GM19372 (cell line): ENCODE measurements at regions not wholly inside any gene's neighbourhood (a gene's known extent, or its start where the extent isn't known, plus 50 kb on each side); places are given as distances from the start of the nearest gene placed in this dataset.
"Not testable (repeated sequence)": the region's sequence is repeated elsewhere in the genome, so short reads cannot be mapped to it uniquely, and the experiment has no call there.

Experiments used
- ATAC-seq: cut with Tn5 transposase; IDR thresholded peaks from one replicate; pipeline ENCODE4 v1.9.1; 2021; ENCODE audit warnings: mild to moderate bottlenecking, low read depth, moderate library complexity; ENCODE audit not compliant: unreplicated experiment

DNA sequence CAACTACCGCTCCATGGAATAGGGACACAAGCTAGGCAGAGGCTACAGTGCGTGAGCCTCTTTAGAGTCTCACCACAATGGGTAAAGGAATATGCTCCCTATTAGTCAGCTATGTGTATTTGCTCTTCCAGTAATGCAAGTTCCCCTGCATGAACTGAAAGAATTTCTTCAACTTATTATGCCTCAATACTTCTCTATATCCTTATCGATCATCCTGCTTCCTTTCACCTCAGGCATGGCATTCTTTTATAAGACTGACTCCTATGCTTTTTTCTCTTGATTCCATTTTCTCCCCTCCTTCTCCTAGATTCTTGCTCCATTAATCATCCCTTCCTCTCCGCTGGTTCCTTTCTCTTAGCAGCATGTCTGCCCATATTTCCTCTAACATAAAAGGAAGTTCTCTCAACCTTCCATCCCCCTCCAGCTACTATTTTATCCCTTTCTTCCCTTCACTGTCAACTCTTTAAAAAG lies 94.5 kb upstream of the CPM start:
- no peak for ATAC-seq

DNA sequence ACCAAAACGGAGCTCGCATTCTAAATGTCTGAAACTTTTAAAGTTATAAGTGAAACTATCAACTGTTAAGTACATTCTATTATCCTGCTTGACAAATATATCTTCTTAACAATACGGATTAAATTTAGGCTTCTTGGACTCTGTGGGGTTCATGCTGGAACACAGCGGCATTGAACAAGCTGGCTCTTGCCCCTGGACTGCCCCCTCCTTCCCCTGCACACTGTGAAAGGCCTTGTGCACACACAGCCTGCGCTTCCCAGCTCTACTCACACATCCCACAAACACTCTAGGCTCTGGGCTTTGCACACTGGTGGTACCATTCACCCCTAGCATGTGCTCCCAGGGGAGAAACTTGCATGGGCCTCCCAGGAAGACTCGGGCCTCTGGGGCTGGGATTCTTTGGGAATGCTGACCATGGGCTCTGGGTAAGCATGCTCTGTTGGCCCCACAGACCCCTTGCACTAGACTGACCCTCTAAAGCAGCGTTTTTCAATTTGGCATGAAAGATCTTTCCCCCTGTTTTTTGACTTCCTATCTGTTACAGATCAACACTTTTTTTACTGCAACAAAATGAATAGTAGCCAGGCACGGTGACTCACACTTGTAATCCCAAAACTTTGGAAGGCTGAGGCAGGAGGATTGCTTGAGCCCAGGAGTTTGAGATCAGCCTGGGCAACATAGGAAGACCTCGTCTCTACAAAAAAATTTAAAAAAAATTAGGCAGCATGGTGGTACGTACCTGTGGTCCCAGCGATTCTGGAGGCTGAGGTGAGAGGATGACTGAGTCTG lies 96.2 kb upstream of the CPM start:
- ATAC-seq: no peak

DNA sequence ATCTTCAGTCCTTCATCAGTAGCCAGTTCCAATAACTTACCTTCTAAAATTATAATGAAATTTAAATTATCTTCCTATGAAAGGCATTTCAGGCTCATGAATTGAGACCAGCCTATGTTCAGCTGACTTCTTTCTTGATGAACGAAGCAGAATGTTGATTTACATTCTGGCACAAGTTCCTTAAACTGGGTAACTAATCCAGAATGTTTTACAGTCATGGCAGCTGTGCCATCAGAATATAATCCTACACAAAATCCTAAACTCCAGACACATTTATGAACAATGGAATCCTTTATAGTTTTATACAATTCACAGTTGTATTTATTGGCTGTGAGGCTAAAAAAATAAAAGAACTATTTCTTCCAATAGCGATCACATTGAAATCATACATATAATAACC lies 97.3 kb upstream of the CPM start:
- no peak for ATAC-seq

DNA sequence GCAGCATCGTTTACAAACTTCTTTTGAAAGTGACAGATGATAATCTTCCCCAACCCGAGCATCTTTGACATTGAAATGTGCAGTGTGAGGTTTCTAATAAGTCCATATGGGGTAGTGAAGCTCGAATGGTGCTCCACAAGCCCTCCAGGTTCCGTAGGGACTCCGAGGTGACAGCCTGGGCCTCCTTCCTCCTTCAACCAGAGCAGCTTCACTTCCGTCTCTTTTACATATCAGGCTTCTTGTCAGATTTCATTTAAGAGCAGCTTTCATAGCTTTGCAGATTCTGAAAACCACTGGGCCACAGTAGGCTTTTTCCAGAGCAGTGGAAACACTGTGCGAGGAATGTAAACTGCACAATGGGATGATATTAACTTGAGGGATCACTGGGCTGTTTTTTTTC lies 103.6 kb upstream of the CPM start:
- no peak for ATAC-seq

DNA sequence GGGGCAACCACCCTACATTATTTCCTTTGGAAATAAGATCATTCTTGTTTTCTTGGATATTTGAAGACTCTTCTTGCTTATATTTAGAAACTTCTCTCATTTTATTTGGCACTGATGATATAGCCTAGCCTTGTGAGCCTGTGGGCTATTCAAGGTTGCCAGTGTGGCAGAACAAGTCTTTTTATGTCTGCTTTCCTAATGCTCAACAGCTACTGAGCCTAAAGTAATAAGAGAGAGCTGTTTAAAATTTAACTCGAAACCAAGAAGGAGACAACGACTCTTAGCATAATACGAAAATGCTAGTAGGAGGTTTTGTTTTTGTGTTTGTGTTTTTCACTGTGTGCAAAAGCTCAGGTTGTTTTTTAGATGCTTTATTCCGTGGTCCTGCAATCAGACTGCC lies 104.0 kb upstream of the CPM start:
- ATAC-seq: no peak

DNA sequence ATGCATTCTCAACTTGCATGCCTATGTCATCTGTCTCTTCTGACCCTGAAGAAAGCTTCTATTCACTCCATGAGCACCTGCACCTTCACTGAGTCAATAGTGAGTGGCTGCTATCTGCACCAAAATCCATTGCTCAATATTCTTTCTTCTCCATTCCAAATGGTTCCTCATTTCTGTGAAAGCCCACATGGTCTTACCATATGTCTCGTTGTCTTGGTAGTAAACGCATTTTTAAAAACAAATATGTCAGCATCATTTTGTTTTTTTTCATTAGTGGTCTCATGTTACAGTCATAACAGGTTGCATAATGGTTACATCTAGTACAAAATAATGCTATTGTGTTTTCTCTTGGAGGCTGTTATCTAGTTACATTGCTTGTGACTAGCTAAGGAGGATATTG lies 106.9 kb upstream of the CPM start:
- no peak for ATAC-seq

DNA sequence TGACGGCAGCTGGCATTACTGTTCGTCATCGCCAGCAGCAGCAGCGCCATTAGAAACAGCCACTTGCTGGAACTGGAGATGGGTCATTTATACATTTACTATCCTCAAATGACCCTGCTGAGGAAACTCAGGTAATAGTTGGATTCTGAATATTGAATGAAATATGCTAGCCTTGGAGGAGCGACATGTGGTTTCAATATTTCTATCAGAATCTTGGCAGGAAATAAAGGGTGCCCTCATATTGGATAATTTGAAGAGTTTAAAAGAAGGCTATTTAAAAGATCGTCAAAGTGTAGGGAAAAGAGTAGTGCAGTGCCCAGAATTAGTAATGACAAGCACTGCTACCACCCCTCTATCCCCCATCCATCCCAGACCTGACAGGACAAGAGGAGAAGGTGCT lies 109.6 kb upstream of the CPM start:
- ATAC-seq: no peak

DNA sequence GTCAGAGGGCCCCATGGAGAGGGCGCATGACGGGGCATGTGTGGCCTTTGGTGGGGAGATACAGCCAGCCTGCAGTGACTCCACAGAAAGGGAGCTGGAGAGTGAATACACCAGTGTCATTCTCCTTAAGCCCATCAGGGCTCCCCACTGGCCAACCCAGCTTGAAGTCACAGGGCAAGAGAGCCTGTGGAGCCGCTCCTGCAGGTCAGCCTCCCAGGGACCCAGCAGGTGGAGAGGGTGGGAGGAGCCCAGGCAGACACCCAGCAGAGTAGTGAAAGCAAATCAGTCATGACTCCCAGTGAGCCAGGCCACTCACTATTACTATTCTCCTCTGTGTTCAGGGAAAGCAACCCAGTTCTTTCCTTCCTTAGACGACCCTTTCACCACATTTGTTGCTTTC lies 110.0 kb upstream of the CPM start:
- no peak for ATAC-seq

DNA sequence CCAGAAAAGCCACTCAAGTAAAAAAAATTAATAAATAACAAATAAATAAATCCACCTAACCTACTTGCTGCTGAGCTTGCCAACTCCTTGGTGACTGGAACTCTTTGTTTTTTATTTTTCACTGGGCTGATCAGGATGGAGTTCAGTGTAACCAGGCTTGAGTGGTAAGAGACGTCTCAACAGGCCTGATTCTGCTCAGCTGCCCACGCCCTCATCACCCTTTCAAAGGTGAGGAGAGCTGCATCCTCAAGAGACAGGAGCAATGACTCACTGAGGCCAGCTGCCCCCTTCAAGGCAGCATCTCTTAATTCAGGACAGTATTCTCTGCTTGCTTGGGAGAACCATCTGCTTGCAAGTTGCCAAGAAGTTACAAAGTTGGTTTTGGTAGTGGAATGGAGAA lies 111.9 kb upstream of the CPM start:
- no peak for ATAC-seq

DNA sequence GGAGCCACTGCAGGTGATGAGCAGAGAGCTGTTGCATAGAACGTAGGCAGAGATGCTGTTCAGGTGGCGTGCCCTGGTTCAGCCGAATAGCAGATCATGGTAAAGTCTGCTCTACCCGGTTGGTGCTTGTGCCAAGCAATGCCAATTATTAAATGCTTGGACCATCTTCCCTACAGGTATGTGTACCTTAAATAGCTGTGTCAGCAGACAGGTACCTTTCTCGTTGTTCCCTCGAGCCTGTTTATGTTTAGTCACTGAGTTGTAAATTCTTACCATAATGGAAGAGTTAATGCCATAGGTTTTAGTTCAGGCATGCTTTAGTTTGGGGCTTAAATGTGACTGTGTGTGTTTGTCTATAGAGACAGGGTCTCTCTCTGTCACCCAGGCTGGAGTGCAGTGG lies 112.5 kb upstream of the CPM start:
- ATAC-seq: no peak

DNA sequence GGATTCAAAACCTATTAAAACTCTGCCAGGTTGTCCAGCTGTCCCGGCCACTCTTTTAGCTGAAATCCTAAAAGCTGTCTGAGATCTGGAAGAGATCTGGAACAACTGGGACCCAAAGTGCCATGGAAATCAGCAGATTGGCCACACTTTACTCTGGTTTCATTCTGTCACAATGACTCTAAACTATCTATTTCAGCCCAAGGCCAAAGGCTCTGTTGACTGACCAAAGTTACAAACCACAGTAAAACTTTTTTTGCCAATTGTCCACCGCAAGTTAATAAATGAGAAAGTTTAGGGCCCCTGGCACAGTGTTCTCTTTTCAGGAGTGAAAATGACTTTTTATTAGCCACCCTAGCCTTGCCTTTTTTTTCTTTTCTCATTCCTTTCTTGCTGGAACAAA lies 113.4 kb upstream of the CPM start:
- no peak for ATAC-seq

DNA sequence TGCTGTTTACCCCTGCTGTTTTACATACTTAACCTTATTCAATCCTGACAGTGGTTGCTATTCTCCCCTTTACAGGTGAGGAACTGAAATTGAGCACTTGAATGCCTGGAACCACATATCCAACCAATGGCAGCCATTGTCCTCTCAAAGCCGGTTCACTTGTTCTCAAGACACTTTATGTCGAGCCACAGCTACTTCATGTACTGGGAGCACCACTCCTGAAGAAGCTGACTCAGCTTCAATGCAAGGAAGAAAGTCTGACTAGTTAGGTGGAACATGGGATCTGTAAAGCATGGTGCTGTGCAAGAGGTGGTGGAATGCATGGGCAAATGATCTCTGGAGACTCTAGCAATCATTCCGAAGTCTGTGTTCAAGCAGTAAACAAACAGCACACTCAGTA lies 113.9 kb upstream of the CPM start:
- no peak for ATAC-seq

DNA sequence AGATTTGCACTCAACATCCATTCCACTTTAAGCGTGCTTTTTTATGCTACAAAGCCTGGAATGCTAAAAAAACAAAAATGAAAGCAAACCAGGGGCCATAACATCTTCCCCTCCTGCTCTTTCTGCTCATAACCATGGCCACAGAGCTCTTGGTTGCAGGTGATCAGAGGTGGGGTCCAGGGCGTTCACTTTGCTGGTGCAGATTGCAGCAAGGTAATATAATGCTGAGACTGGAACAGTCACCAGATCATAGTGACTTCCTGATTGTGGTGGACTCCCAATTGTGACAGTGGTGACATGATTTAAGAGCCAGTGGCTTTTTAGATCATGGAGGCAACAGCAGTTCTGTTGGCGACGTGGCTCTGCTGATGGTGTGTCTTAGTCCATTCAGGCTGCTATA lies 115.0 kb upstream of the CPM start:
- ATAC-seq: no peak

DNA sequence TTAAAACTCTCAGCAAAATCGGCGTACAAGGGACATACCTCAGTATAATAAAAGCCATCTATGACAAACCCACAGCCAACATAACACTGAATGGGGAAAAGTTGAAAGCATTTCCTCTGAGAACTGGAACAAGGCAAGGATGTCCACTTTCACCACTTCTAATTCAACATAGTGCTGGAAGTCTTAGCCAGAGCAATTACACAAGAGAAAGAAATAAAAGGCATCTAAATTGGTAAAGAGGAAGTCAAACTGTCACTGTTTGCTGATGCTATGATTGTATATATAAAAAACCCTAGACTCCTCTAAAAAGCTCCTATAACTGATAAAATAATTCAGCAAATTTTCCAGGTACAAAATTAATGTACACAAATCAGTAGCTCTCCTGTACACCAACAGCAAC lies 116.9 kb upstream of the CPM start:
- not testable (repeated sequence) for ATAC-seq

DNA sequence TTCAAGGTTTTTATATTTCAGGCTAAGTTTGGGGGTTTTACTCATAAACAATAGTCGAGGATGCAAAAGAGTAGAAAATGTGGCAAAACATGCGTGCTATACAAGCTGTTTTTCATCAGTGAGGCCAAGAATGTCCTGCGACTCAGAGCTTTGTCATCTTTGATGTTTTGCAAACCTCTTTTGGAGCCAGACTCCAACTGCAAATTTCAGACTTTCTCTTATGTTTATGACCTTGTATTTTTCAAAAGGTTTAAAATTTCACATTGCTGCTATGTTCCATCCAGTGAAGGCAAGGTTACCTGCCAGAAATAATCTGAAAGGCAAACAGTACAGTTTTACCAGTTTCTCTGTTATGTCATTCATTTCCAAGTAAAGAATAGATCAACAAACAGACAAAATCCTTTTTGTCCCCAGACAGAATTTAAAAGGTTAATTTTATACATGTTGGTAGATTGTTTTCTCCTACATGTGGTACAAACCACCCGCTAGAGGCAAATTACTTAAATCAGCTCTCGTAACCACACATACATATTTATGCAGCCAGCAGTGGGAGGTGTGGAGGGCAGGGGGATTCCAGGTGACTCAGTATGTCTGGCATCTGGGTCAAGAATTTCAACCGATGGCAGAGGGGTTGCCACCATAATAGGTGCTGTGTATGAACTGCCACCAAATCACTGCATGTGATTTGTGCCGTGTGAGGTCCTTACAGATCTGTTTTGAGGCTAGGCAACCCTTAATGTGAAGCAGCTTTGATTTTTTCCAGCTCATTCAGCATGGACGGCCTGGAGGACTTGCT lies 119.8 kb upstream of the CPM start:
- no peak for ATAC-seq

DNA sequence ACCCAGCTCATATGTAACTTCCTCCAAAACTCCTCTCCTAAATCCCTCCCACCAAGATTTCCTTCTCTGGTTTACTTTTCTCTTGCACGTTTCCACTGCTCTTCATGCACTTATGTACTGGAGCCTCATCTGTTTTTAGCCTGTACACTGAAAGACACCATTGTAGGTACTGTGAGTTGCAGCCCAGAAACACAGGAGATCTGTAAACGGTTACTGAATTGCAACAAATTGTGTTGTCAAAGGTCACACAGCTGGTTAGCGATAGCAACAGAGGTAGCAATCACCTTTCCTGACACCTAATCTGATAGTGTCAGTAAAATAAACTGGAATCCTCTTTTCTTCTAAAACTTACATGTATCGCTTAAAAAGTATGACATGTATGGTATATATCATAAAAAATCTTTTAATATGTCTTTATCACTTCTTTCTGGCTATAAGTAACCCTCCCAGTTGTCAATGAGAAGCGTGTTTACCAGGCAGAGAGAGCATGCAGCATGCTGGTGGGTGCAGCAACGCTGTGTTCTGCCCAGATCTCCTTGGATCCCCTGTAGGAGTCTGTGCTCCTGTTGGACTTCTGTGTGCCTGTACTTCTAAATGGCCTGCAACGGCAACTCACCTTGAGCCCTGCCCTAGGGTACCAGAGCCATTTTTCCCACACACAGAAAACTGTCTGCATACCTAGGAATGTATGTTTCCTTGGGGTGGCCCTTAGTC lies 121.5 kb upstream of the CPM start:
- ATAC-seq: no peak

DNA sequence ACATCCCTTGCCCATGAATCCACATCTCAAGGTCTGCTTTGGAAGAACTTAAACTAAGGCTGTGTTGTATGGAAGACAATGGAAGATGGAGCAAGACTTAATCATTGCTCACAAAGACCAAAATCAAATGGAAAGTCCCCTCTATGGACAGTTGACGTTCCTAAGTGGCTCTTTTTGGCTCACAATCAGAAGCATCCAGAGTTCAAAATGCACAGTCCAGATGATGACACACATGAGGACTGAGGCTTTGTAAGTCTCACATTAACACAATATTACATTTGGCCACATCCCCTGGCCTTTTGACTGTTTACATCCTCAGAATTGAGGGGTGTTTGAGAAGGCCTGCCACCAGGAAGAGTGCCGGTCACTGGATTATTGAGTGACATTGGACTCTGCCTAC lies 122.3 kb upstream of the CPM start:
- ATAC-seq: no peak

DNA sequence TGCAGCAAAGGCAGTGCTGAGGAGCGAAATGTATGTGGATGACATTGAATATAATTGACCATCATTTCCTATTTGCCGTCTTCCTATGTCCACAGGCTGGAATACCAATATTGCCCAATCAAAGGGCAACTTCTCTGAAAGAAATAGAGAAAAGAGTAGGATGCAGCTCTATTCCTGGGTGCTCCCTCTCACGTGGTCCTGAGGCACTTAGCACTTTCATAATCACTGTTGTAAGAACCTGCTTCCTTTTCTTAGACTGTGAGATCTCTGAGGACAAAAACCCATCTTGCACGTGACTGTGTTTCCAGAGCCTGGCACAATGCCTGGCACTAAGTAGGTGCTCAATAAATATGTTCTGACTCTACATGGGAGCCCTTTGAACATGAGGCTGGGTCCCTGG lies 122.7 kb upstream of the CPM start:
- no peak for ATAC-seq

DNA sequence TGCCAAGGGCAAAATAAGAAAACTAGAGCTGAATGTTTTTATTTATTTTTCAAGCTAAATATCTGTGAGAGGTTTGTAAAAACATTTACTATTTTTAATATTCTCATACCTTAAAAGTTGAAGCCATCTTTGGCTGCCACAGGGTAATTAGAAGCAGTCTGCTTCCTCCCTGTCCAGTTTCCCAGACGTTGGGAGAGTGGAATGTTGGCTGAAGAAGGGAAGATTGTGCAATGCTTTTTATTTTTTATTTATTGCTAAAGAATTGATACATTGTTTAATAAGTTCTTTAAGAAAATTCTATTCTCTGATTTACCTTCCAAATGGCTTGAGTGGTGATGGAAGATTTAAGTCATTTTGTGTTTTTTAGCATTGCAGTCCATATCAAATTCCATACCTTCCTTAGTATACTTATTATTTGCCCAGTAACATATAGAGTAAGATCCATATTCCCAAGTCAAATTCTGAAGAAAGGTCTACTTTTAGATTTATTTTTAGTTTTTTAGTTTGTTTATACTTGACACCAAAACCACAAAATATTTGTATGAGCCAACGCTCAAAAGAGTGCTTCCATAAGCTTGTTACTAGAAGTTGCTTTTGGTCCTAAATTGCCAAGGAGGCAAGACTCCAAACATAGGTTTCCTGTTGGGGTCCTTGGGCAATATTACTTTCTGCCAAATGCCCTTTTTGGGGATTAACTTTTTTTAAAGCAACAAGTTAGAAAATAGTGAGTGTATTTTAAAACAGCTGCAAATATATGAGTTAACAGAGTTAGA lies 124.0 kb upstream of the CPM start:
- ATAC-seq: no peak

DNA sequence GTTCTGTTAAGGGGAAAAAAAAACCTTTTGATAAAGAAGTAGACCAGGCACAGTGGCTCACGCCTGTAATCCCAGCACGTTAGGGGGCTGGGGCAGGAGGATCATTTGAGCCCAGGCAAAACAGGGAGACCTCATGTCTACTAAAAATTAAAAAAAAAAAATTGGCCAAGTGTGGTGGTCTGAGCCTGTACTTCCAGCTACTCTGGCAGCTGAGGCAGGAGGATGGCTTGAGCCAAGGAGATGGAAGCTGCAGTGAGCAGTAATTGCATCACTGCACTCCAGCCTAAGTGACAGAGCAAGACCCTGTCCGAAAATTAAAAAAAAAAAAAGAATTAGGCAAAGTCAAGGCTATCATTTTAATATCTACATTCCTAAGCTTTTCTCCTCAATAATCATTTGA lies 124.8 kb upstream of the CPM start:
- no peak for ATAC-seq
